HG03521 (cell line): ENCODE measurements at regions not wholly inside any gene's neighbourhood (a gene's known extent, or its start where the extent isn't known, plus 50 kb on each side); places are given as distances from the start of the nearest gene placed in this dataset.

Experiments used
- ATAC-seq: cut with Tn5 transposase; IDR thresholded peaks from one replicate; pipeline ENCODE4 v1.9.1; 2021; ENCODE audit warnings: mild to moderate bottlenecking, moderate library complexity; ENCODE audit not compliant: unreplicated experiment

DNA sequence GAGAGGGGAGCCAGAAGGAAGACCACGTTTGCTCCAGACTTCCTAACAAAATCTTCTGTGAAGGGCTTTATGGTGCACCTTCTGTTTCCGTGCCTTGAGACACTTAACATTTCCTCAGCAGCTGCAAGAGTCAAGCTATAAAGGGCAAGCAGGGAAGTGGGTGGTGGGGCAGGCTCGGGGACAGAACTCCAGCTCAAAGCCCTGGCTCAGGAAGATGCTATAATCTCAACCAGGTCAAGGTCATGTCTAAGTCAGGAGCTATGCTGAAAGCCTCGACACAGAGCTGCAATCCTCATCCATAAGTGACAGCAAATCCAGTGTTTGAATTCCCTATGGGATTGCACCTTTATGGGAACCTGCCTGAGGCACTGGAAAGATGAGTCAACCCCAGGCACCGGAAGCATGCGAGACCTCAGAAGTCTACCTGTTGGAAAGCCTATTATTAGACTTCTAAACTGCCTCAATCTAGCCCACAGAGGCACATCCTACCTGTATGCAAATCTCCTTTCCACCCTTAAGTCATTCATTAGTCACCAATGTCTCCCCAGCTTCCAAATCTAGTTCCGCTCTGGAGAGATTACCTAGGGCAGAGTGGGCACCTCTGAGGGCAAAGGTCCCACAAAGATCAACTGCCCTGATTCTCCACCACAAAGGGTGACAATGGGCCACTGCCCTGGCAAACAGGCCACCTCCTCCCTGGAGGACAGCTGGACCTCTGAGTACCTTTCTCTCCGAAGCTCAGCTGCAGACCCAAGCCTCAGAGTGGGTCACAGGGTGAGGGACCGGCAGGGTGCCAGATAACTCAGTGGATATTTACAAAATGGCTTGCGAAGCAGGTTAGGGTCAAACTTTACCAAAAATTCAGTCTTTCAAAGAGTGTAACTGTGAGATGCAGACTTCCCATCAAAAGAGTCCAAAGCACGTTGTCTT lies 287.0 kb downstream of the CDC5L start:
- no peak for ATAC-seq

DNA sequence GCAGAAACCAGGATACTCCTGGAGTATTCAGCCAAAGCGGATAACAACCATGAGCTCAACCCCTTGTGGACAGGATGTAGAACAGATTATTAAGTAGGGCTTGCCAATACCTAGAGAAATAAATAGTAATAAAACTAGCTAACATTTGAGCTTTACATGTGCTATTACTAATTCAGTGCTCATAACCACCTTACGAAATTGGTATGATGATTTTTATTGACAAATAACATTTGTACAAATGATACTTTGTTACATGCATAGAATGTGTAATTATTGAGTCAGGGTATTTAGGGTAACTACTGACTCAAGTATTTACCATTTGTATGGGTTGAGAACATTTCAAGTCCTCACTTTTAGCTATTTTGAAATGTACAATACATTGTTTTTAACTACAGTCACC lies 287.9 kb downstream of the CDC5L start:
- ATAC-seq = no peak

DNA sequence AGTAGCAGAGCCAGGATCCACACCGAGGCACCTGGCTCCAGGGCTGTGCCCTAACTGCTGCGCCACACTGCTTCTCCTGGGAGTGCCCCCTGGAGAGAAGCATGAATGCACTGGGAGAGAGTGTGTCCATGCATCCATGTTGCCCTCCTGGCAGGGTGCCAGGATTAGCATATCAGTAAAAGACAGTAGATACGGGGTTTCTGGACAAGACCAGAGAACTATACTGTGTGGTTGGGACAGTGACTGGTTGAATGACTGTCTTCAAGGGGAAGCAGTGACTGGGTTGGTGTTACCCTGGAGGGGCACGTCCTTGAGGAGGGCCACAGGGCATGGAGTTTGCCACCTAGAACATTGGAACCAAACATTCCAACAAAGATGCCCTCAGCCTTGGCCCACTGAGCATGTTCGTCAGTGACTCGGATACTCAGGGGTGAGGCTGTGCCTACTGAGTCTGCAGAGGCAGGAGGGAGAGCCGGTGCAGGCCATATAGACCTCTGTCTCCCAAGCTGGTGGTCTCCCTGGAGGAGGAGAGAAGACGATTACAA lies 288.8 kb downstream of the CDC5L start:
- no peak for ATAC-seq

DNA sequence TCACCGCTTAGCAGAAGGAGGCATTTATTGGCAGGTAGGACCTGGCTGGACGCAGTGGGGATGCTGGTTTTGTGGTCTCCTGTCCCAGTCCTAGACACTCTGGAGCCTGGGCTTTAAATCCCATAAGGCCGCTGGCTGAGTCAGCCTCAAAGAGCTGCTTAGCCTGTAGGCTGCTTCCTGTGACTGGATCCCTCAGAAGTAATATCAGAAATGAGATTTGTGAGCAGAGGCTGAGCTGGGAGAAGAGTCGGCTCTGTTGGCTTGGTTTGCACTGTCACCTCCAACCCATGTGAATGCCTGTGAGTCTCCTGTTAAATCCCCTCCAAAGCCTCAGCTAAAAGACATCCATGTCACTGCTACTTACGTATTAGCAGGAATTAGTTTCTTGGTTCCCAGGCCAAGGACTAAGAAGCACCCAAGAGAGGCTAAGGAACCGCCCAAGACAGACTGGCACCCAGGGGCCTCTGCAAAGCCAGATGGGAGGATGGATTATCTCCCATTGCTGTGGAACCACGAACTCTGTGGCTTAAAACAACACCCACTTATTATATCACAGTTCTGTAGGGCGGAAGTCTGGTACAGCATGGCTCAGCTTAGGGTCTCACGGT lies 289.4 kb downstream of the CDC5L start:
- ATAC-seq = no peak

DNA sequence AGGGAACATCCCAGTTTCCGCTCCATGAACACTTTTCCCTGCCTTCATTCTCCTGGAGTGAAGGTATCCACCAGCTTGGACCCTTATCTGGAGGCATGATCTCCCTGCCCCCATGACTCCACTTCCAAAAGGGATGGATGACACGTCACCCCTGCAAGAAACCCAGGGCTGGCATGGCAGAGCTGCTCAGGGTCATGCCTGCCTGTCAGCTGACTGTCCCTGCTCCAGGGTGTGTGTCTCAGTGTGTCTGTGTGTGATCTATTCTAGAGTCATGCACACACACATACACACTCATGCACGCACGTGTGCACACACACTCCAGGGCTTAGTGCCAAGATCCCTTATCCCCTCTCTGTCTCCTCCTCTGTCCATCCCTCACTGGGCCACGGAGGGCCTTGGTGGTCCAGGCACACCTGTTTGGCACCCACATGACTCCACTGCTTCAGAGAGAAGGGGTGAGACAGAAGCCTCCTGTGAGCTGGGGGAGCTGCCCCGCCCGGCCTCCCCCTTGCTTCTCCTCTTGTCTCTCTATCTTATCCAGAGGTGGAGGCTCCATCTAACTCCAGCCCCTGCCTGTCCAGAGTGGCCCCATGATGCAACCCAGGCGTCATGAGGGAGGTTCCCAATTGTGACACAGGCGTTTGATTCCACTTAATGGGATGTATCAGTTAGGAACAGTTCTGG lies 290.9 kb downstream of the CDC5L start:
- ATAC-seq = no peak

DNA sequence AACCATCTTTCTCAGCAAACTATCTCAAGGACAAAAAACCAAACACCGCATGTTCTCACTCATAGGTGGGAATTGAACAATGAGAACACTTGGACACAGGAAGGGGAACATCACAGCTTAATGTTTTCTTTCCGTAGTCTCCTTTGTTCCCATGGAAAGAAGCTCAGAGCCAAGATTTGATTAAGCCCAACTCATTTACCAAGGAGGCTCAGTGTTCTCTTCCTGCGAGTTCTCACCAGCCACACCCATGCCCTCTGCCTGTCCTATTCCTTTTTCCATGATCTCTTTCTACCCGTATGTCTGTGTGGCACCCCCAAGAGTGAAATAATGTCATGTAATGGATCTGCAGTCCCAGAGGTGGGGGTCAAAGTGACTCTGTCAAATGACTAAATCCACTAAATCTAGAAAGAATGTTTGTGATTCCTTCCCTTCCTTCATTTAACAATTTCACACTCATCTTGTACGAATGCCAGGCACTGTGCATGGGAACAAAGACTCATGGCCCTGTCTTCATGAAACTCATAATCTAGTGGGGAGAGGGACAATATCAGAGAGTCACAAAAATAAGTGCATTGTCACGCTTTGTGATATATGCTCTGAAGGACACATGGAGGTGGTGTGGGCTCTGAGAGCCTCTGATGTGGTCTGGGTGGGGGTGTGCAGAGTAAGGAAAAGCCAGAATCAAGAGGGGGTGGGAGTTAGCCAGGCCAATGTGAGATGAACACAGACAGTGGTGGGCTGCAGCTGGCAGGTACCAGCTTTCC lies 292.1 kb downstream of the CDC5L start:
- ATAC-seq = no peak

DNA sequence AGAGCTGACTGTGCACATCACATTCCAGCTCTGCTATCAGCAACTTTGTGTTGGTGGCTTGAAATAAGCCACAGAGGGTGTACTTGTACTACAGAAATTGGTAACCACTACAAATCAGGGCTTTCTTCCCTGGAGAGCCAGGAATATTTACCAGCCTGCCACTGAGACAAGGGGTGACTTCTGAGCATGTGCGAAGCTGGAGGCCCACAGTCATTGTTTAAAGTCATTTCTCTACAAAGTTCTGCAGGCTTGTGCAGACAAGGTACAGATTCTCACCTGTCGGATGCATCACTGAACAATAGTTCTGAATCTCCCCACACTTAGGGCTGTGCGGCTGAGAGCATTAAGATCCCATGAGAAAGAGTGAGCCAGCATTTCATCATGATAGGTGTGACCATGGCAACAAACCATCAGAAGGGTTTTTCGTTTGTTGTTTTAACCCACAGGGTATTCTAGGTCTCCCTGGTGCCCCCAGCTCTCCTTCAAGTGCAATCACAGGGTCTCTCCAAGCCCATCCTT lies 292.8 kb downstream of the CDC5L start:
- ATAC-seq = no peak

DNA sequence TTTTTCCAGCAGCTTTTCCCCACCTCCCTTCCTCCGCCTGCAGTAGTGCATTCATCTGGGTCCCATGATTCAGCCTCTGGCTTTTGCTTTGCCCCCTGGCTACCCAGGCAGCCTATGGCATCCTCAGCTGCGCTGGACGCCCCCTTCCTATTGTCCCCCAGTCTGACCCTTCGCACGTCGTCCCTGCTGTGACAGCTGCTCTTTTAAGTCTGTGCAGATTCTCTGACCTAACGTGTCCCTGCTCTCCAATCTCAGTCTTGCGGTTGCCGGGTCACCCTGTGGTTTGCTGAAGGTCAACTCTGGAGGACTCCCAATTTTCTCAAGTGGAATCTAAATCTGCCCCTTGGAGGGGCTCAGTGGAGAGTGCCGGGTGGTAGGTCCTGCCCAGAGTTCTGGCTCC lies 294.3 kb downstream of the CDC5L start:
- ATAC-seq = no peak

DNA sequence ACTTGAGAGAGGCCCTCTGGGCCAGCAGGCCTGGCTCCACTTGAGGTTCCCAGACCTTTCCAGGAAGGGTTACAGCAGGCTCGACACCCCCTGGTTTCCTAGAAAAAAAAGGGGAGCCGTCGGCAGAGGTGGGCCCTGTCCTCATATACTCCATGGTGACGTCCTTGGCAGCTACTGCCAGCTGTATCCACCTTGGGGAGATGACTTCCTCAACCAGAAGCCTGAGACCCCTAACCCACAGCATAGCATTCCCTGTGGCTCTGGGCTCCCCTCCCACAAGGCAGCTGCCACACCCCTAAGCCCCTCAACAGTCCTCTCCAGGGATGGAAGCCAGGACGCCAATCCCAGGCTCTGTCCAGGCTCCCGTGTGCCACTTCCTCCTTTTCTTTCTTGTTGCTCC lies 294.8 kb downstream of the CDC5L start:
- no peak for ATAC-seq

DNA sequence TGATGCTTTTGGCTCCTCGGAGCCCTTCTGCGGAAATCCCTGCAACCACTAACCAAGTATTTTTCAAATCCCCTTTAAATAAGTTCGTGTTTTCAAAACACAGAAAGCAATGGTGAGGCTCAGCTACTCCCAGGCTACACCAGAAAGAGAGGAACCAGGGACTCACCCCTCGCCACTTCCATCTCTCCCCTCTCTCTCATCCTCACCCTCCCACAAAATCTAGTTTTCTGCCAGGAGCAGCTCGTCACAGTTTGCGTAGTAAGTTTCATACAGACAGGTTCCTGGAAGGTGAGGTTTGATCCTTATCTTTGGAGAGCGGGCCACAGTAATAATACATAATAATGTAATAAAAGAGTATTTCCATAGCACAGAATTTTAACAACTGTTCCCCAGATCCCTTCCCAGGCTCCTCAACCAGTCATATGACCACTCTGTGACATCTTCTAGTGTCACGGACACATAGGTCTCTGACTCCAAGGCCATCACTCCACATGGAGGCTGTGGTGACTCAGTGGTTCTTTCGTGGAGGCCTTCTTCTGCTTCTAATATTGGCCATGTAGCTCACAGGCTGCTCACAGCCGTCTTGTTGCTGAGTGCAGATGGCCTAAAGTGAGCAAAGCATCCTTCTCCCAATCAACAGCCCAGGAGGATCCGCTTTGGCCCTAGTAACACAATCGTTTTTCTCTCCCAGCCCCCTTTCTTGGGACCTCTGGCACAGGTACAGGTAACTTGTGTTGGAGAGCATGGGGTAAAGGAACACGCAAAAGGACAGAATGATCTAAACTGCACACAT lies 295.7 kb downstream of the CDC5L start:
- no peak for ATAC-seq

DNA sequence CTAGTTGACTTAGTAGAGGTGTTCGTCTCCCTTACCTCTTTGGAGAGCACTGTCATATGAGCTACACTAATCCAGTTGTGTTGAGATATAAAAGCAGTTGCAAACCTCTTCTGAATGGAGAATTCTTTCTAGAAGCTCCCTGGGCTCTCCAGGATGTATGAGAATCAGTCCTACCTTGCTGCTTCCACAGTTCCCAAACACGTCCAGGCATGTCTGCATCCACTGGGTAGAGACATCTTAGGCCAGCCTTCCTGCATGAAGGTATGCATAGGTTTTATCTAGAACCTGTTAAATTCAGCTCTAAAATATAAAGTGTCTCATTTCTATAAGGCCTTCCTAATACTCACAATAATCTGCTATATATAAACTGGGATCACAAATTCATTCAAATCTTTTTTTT lies 297.7 kb downstream of the CDC5L start:
- ATAC-seq = no peak

DNA sequence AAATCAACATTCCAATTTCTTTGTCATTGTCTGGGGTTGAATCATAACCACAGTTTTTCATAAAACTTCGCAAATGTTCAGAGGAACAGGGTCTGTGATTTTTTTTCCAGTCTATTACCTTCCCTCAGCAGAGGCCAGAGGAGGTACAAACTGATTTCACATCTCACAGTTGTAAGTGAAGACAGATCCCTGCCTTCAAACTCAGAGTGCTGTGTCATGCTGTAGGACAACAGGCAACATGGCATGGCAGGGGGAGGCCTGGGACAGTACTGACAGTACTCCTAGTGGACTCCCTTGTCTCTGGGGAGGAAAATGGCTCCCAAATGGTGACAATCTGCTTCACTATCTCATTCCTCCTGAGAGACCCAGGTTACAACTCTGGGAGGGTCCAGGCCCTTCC lies 308.6 kb downstream of the CDC5L start:
- no peak for ATAC-seq

DNA sequence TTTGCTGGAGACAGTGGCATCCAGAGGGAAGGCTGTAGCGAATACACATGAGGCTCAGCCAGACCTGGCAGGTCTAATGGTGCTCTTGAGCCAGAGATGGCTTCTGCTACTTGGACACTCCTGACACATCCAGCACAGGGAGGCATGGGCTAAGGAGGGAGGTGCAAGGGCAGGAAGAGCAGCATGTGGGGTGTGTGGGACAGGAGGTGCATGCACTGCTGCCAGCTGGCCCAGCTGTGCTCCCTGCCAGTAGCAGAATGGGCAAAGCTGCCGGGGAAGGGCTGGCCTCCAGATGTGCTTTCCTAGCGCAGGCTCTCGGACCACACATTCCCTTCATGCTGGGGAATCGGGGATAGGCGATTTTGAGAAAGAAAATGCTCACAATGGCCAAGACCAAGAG lies 309.2 kb downstream of the CDC5L start:
- no peak for ATAC-seq

DNA sequence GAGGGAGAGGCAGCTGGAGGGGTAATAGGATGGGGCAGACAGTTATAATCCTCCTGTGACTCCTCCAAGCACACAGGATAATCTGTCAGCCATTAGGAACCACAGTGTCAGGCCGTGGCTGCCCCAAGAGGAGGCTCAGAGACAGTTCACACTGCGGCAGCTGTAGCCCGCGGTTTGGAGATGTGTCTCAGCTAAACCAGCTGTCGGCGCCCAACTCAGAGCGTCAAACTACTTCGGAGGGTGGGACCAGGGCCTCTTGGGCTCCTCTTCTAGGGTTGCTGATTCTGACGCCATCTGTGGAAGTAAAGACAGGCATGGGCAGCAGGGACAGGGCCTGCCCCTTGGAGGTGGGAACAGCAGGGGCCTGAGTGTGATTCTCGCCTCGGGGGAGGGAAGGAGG lies 309.8 kb downstream of the CDC5L start:
- ATAC-seq = no peak

DNA sequence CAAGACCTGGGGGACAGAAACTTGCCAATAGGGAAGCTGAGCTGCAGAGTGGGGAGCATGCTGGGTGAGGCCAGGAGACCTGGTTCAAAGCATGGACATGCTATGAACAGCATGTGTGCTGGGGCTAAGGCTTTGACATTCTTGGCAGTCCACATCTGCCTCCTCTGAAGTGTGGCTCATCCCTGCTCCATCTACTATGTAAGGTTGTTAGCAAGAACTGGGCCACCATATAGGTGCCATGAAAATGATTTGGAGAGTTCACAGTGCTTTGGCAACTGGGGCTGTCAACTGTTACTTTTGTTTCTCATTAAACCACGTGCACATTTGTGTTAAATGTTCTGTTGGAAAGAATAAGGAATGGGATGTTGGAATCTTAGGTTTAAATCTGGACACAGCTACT lies 311.1 kb downstream of the CDC5L start:
- no peak for ATAC-seq

DNA sequence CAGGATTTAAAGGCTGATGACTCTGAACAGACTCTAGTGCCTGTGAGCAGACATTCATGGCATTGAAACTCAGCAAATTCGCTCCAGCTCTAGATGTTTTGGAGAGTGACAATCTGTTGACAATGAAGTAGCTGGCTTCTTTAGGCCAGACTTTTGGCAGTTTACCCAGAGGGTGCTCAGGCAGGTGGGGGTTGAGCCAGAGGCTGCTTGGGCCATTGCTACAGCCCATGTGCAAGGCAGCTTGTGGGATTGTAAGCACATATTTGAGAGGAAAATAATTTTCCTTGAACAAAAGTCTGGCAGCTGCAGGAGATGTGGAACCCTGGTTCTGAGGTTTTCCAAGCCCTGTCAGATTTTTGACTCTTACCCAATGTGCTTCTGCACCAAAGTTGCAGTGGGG lies 311.6 kb downstream of the CDC5L start:
- ATAC-seq = no peak

DNA sequence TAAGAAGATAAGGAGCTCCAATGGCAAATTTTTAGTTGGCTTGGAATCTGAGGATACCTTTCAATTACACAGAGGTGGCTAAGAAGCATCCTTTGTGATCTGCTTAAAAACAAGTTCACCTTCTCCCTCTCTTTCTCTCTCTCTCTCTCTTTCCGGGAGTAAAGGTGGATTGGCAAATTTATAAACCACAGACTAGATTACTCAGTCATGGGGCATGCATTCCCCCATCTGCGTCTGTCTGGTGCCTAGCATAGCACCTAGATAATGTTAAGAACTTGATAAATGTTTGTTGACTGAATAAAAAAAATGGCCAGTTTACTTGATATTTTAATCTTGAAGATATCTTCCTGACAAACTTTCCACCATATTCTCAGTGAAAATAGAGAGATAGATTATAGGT lies 312.3 kb downstream of the CDC5L start:
- ATAC-seq = no peak

DNA sequence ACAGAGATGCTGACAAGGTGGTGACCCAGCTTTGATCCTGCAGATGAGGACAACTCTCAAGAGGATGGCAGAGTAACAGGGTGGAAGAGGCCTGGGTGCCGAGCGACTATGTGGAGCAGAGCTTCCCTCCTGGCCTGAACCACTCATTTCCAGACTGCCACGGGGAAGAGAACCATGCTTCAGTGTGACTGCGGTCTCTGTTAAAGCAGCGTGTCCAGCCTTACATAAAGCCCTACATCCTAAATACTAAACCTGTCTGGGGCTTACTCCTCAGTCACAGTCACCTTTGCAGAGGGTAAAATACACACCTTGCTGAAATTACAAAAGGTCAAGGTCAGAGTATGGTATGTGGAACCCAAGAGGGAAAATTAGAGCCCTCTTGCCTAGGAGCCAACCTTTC lies 312.9 kb downstream of the CDC5L start:
- no peak for ATAC-seq

DNA sequence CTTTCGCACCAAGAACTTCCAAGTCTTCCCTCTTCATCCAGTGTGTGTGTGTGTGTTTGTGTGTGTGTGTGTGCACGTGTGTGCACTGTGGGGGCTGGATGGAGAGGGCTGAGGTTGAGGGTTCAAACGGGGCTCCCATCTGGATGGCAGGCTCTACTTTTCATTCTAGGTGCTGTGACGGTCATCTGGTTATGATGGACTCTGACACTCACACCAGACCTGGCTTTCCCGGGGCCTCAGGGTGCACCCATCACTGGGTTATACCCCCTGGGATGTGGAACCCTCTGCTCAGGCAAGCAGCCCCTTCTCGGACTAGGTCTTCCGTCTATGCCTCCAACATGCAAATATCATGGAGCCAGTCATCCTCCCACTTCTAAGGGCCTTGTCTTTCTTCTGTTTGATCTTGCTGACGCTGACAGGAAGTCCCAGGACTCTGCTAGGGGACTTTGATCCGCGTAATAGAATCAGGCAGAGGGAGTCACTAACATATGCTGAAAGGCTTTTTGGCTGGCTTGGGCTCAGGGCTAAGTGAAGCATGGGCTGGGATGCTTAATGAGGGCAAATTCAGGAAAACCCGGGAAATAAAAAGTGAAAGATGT lies 313.6 kb downstream of the CDC5L start:
- no peak for ATAC-seq
